ENCODE measurements at regions not wholly inside any gene's neighbourhood (a gene's known extent, or its start where the extent isn't known, plus 50 kb on each side); places are given as distances from the start of the nearest gene placed in this dataset.
"Not testable (repeated sequence)": the region's sequence is repeated elsewhere in the genome, so short reads cannot be mapped to it uniquely, and the experiment has no call there.

GRCh38 chr6:144572541-144572940 is 287.4 kb downstream of the UTRN start:
- H3K4me3 ChIP-seq (ENCODE audit: low read depth, low read length), result not testable (repeated sequence)

DNA sequence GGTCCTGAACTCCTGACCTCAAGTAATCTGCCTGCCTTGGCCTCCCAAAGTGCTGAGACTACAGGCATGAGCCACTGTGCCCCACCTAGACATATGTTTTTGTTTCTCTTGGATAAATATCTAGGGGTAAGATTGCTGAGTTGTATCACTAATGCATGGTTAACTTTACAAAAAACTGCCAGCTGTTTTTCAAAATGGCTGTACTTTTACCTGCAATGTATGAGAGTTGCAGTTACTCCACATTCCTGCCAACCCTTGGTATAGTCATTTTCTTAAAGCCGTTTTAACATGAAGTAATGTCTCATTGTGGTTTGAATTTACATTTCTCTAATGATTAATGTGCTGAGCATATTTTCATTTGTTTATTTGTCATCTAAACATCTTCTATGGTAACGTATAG is 289.7 kb downstream of the UTRN start:
- no peak overlapping the region for H3K4me3 ChIP-seq (ENCODE audit: low read depth, low read length)

GRCh38 chr6:144575327-144575726 is 290.2 kb downstream of the UTRN start:
- no peak overlapping the region for H3K4me3 ChIP-seq (ENCODE audit: low read depth, low read length)

- H3K4me3 ChIP-seq (ENCODE audit: low read depth, low read length), result no peak overlapping the region
Measured at GRCh38 chr6:144576871-144577270, 291.7 kb downstream of the UTRN start.

GRCh38 chr6:144578385-144579350 is 293.5 kb downstream of the UTRN start:
- H3K4me3 ChIP-seq (ENCODE audit: low read depth, low read length), result no peak overlapping the region

DNA sequence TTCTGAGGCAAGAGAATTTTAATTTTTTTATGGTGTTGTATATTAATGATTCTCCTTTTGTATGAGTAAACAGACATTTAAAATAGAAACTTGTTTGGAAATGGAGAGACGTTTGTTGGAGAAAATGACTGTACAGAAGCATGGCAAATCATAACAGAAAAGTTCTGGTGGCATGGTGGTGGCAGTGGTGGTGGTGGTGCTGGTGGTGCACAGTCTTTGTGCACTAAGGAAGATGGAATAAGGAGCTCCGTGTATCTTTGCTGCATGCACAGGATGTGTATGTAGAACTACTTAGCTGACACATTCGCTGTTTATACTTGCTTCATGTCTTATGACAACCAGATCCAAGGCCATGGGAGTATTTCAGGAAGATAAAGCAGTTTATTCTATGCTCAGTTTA is 294.9 kb downstream of the UTRN start:
- no peak overlapping the region for H3K4me3 ChIP-seq (ENCODE audit: low read depth, low read length)

GRCh38 chr6:144580771-144581170 is 295.6 kb downstream of the UTRN start:
- no peak overlapping the region for H3K4me3 ChIP-seq (ENCODE audit: low read depth, low read length)

DNA sequence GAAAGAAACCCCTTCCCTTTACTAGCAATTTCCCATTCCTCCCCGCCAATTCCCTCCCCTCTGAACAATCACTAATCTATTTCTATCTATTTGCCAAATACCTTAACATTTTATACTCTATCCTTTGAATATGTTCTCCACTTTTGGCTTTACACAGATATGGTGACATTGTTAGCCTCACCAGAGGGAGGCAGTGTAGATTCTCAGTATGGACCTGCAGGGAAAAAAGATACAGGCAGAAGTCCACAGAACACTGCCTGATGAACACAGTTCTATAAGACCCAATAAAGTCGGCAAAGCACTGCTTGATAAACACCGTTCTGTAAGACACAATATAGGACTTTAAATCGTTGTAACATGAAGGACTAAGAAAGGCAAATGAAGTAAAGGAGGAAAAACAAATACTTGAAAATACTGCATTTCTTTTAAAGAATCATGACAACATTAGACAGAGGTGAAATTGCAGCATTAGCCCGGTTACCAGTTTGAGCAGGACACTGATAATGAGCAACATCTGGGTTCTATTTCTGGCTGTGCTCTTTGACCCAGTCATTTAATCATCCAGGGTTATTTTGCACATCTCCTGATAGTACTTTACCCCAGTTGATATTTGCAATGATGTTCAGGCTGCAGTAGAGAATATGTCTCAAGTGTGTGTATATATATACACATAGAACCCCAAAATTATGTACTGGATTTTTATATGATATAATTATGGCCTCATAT is 296.8 kb downstream of the UTRN start:
- no peak overlapping the region for H3K4me3 ChIP-seq (ENCODE audit: low read depth, low read length)

DNA sequence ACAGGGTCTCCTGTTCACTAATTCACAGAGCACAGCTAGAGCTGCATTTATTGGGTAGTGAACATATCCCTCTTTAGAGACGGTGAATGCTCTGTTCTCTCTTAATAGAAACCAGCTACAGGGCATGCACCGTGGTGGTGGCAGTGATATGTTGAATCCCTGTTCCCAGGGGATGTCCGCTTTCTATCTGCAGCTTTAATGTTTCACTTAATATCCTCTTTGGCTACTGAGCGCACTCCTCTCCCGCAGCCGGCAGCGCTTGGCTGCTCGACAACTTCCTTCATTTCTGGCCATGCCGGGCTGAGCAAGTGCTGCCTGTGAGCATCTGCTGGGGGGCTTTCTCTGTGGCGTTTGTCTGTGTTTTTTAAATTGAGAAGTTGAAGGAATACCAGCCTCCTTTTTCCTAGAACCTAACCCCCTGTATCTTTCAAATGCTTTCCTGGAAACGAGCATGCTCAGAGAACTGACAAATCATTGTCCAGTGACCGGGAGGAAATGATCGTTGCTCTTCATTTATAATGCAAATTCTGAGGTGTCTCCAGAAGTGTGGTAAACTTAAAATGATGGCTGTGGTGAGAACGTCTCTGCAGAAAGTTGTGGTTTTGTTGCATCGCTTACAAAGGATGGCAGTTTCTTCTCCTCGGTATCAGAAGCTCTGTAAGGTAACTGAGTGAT is 297.9 kb downstream of the UTRN start:
- H3K4me3 ChIP-seq (ENCODE audit: low read depth, low read length), result peak overlapping the region; percentile 21

GRCh38 chr6:144583614-144583954 is 298.4 kb downstream of the UTRN start:
- peak overlapping the region; percentile 21 for H3K4me3 ChIP-seq (ENCODE audit: low read depth, low read length)

GRCh38 chr6:144585217-144585814 is 300.2 kb downstream of the UTRN start:
- H3K4me3 ChIP-seq (ENCODE audit: low read depth, low read length), result peak overlapping the region; percentile 9

DNA sequence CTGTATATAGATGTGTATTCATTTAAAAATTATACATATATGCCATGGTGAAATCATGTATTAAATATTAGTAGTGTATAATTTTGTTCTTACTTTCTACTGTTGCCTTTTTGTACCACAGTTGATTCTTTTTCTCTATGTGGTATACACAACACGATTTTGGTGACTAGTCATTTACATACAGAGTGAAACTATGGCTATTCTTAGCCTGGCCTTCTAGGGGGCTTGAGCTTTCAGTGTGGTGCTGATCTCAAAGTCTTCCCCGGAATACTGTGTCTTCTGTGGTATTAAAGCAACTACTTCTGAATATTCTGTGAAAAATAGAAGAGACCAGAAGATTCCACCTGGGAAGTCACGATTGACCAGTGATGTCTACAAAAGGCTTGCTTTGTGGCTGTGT is 301.9 kb downstream of the UTRN start:
- no peak overlapping the region for H3K4me3 ChIP-seq (ENCODE audit: low read depth, low read length)

GRCh38 chr6:144588697-144589325 is 303.7 kb downstream of the UTRN start:
- no peak overlapping the region for H3K4me3 ChIP-seq (ENCODE audit: low read depth, low read length)

GRCh38 chr6:144590532-144590931 is 305.4 kb downstream of the UTRN start:
- H3K4me3 ChIP-seq (ENCODE audit: low read depth, low read length), result no peak overlapping the region

DNA sequence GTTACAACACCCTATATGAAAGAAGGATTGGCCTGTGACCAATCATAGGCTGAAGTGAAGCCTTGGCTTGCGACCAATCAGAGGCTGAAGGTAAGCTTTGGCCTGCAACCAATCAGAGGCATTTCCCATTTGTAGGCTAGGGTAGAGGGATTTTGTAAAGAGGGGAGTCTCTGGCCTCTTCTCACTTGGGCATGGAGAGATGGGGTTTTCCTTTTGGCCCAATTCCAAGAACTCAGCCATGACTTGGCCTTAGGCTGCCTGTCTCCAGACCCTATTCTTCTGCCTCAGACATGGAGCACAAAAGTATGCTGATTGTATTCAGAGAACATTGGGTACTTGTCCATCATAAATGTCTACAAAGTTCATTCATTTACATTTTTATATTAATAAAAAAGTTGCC is 308.3 kb downstream of the UTRN start:
- no peak overlapping the region for H3K4me3 ChIP-seq (ENCODE audit: low read depth, low read length)

- H3K4me3 ChIP-seq (ENCODE audit: low read depth, low read length), result no peak overlapping the region
Measured at GRCh38 chr6:144594585-144594984, 309.4 kb downstream of the UTRN start.

- H3K4me3 ChIP-seq (ENCODE audit: low read depth, low read length), result no peak overlapping the region
Measured at GRCh38 chr6:144595266-144595665, 310.1 kb downstream of the UTRN start.

DNA sequence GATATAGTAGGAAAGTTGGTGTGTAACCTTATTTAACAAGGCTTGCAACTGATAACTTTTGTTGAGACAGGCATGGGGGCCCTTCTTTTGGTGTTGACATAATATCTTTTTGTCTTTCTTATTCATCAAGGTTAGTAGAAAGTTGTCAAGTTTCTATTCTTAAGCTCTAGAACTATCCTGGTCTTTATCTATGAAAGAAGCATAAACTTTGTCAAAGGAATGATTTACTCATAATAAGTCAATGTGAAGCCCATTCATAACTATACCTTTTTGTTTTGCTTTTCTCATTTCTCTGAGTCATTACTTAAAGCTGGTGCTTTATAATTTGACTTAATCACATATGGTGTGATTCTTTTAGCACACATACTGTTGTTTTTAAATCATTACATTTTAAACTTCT is 312.4 kb downstream of the UTRN start:
- no peak overlapping the region for H3K4me3 ChIP-seq (ENCODE audit: low read depth, low read length)

DNA sequence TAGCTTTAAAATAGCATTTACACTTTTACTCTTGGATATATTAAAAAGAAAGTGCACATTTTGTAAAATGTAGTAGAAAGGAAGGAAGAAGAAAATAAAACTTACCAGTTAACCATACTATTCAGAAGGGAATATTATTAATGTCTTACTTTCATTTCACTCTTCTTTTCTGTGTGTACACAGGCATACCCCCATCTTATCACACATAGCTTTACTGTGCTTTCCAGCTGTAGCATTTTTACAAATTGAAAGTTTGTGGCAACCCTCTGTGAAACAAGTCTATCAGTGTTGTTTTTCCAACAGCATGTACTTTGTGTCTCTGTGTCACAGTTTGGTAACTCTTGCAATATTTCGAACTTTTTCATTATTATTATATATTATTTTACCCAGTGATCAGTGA is 314.5 kb downstream of the UTRN start:
- H3K4me3 ChIP-seq (ENCODE audit: low read depth, low read length), result no peak overlapping the region

DNA sequence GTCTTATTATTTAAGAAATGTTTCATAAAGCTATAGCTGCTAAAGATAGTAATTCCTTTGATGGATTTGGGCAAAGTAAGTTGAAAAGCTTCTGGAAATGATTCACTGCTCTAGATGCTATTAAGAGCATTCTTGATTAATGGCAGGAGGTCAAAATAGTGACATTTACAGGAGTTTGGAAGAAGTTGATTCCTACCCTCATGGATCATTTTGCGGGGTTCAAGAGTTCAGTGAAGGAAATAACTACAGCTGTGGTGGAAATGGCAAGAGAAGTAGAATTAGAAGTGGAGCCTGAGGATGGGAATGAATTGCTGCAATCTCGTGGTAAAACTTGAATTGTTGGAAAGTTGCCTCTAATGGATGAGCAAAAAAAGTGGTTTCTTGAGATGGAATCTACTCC is 316.1 kb downstream of the UTRN start:
- no peak overlapping the region for H3K4me3 ChIP-seq (ENCODE audit: low read depth, low read length)
